ENCODE measurements at regions not wholly inside any gene's neighbourhood (a gene's known extent, or its start where the extent isn't known, plus 50 kb on each side); places are given as distances from the start of the nearest gene placed in this dataset.

DNA sequence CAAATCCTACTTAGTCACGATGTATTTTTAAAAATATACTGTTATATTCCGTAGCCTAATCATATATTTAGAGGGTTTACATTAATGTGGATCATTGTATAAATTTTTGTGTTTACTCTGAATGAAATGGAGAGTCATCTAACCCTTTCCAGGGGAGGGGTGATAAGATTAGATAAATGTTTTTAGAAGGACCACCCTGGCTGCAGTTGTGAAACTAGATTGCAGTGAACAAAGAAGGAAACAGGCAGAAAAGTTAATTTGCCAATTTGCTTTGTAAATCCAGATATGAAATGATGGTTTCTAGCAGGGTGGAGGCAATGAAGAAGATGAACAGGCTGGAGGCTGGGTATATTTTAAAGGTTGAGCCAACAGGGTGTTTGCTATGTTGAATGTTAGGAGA lies 477.7 kb upstream of the ZMIZ1 start:
- no peaks in the 10 kb centered on the region for H3K36me3 ChIP-seq
- DNase-seq (no peak), ATAC-seq (ENCODE audit: low FRiP score in 2 of 2) (no peak)
- 88 to 90% methylated on average over 2 of the region's 2 CpGs for WGBS, 2 donors
- no peak for TF ChIP-seq EP300 (IDR thresholded peaks at IDR 0.05)
- TF ChIP-seq, protein P1, sequence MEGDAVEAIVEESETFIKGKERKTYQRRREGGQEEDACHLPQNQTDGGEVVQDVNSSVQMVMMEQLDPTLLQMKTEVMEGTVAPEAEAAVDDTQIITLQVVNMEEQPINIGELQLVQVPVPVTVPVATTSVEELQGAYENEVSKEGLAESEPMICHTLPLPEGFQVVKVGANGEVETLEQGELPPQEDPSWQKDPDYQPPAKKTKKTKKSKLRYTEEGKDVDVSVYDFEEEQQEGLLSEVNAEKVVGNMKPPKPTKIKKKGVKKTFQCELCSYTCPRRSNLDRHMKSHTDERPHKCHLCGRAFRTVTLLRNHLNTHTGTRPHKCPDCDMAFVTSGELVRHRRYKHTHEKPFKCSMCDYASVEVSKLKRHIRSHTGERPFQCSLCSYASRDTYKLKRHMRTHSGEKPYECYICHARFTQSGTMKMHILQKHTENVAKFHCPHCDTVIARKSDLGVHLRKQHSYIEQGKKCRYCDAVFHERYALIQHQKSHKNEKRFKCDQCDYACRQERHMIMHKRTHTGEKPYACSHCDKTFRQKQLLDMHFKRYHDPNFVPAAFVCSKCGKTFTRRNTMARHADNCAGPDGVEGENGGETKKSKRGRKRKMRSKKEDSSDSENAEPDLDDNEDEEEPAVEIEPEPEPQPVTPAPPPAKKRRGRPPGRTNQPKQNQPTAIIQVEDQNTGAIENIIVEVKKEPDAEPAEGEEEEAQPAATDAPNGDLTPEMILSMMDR (IDR thresholded peaks at IDR 0.05): no peak
- TF ChIP-seq POLR2AphosphoS5 (IDR thresholded peaks at IDR 0.05): no peak
- no peak for TF ChIP-seq POLR2A (IDR thresholded peaks at IDR 0.05)
- no peaks in the 10 kb centered on the region for H3K9me3 ChIP-seq
- H3K27me3 ChIP-seq: no peaks in the 10 kb centered on the region
- H3K4me1 ChIP-seq: peaks cover 0 to 8% (median 0%) of the 10 kb centered on the region in 4 donors
- H3K27ac ChIP-seq: no peak overlapping the region
- no peak overlapping the region for H3K4me3 ChIP-seq

DNA sequence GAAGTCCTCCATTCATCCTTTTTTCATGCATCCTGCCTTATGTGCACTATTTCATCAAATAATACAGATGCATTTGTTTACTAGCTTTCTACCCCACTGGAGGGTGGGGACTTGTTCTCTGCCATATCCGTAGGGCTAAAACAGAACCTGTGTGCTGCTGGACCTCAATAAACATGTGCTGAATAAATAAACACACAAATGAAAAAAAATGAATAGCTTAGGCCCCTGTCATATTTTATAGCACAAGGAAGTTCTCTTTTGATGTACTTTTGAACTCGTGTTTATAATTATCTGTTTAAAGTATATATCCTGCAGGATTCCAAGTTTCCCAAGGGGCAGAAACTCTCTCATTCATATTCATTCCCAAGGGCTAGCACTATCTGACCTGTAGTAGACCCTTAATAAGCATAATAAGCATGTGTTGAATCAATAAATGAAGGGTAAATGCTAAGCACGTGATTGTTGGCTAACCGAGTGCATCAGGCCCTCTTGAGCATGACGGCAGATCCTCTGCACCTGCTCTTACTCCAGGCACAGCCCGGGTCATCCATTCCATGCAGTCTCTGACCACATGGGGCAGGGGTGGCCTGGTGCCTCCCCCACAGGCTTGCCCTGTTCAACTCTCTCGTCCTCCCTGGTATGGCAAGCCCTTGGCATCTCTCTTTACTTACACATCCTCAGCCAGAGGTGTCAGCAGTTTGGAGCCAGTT lies 474.1 kb upstream of the ZMIZ1 start:
- H3K36me3 ChIP-seq: no peaks in the 10 kb centered on the region
- H3K4me3 ChIP-seq: no peak overlapping the region
- H3K9me3 ChIP-seq: no peaks in the 10 kb centered on the region
- TF ChIP-seq POLR2A (IDR thresholded peaks at IDR 0.05) (no peak), POLR2AphosphoS5 (IDR thresholded peaks at IDR 0.05) (no peak)
- ATAC-seq (ENCODE audit: low FRiP score in 2 of 2): no peak
- H3K27ac ChIP-seq: no peak overlapping the region
- H3K27me3 ChIP-seq: no peaks in the 10 kb centered on the region
- H3K4me1 ChIP-seq: no peaks in the 10 kb centered on the region
- no peak for DNase-seq
- WGBS, 2 donors: 58 to 61% methylated on average over 7 of the region's 7 CpGs

DNA sequence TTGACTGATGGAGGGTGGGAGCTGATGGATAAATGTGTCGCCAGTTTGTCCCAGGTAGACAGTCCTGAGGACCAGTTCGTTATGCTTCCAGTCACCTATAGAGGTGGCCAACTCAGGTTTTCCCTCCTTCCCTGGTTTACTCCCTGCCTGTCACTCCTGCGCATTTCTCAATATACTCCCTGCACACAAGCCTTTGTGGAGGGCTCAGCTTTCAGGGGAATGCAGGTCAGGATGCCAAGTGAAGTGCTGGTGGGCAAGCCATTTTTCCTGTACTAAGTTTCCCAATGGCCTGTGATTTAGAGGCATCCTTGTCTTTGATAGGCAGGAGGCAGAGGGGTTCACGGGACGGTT lies 473.5 kb upstream of the ZMIZ1 start:
- Histone ChIP-seq H3K4me3 (no peak overlapping the region), H3K36me3 (no peaks in the 10 kb centered on the region), H3K4me1 (no peaks in the 10 kb centered on the region), H3K9me3 (no peaks in the 10 kb centered on the region), H3K27me3 (no peaks in the 10 kb centered on the region), H3K27ac (no peak overlapping the region)
- no peak for DNase-seq
- TF ChIP-seq EP300 (IDR thresholded peaks at IDR 0.05) (no peak), POLR2A (IDR thresholded peaks at IDR 0.05) (no peak), POLR2AphosphoS5 (IDR thresholded peaks at IDR 0.05) (no peak)
- TF ChIP-seq, protein P1 (IDR thresholded peaks at IDR 0.05): no peak
- WGBS, 2 donors: 55 to 70% methylated on average over 5 of the region's 5 CpGs
- ATAC-seq (ENCODE audit: low FRiP score in 2 of 2): no peak

DNA sequence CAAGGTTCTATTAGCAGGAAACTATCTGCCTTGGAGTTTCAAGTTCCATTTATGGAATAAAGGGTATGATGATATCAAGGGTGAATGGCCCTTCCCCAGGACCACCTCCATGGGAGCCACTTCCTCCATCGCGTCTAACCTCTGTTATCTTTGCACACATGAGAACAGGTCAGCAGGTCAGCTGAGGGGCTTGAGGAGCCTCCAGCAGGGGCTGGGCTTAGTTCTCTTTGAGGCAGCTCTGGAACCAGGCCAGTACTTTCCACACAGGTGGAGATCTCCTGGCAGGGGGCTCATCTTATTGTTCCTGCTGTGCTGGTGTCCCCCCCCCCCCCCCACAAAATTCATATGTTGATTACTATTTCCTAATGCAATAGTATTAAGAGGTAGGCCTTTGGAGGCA lies 472.2 kb upstream of the ZMIZ1 start:
- WGBS, 2 donors: 42 to 70% methylated on average over 2 of the region's 2 CpGs
- no peak for TF ChIP-seq POLR2A (IDR thresholded peaks at IDR 0.05)
- TF ChIP-seq, protein P1 (IDR thresholded peaks at IDR 0.05): no peak
- no peak for TF ChIP-seq POLR2AphosphoS5 (IDR thresholded peaks at IDR 0.05)
- TF ChIP-seq EP300 (IDR thresholded peaks at IDR 0.05): no peak
- Histone ChIP-seq H3K27me3 (no peaks in the 10 kb centered on the region), H3K27ac (no peak overlapping the region), H3K4me1 (no peaks in the 10 kb centered on the region), H3K36me3 (no peaks in the 10 kb centered on the region), H3K9me3 (no peaks in the 10 kb centered on the region), H3K4me3 (no peak overlapping the region)
- DNase-seq (no peak), ATAC-seq (ENCODE audit: low FRiP score in 2 of 2) (no peak)

DNA sequence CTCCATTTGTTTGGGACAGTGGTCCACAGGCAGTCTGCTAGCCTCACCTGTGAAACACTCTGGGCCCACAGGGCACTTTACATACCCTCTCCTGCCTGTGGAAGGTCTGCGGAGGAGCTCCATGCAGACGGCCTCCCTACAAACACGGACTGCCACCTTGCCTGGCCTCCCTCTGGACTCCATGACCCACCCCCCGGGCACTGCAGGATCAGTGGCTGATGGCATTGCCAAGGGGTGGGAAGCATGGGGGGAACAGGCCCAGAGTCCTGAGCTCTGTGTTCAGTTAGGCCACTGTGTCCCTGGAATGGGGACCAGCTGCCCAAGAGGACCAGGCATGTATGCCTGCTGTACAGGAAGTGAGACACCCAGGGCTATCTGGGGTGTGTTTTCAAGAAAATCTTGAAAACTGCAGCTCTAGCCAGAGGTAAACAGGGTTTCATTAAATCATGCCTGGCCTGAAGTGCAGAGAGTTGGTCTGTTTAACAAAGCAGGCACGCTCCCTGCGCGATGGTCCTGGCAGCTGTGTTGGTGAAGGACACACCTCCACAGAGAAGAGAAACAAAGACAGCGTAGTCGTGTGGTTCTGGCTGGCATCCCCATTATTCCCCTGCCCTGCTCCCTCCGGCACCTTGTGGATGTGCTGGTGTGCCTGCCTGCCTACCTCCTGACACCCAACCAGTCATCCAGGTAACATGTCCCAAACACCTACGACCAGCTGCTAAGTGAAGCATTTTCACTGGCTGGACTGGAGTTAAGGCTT lies 470.8 kb upstream of the ZMIZ1 start:
- no peak for DNase-seq
- H3K27ac ChIP-seq: no peak overlapping the region
- no peak for ATAC-seq (ENCODE audit: low FRiP score in 2 of 2)
- no peak overlapping the region for H3K4me3 ChIP-seq
- no peaks in the 10 kb centered on the region for H3K27me3 ChIP-seq
- 95 to 97% methylated on average over 10 to 11 of the region's 11 CpGs for WGBS, 2 donors
- no peaks in the 10 kb centered on the region for H3K4me1 ChIP-seq
- no peaks in the 10 kb centered on the region for H3K9me3 ChIP-seq
- TF ChIP-seq POLR2AphosphoS5 (IDR thresholded peaks at IDR 0.05) (no peak), POLR2A (IDR thresholded peaks at IDR 0.05) (no peak), EP300 (IDR thresholded peaks at IDR 0.05) (no peak)
- TF ChIP-seq, protein P1 (IDR thresholded peaks at IDR 0.05): no peak
- no peaks in the 10 kb centered on the region for H3K36me3 ChIP-seq
